CD14-positive monocyte (primary cell): ENCODE measurements at regions not wholly inside any gene's neighbourhood (a gene's known extent, or its start where the extent isn't known, plus 50 kb on each side); places are given as distances from the start of the nearest gene placed in this dataset.

Source experiments
- DNase-seq, 3 donors: peaks; one replicate each; pipeline ENCODE4 v3.0.0-alpha.2; 2011 to 2022
- H2AFZ ChIP-seq: 2 replicates; pipeline ENCODE4 v1.6.0; 2012; ENCODE audit warnings: mild to moderate bottlenecking, low read depth, low read length, inconsistent platforms; ENCODE audit not compliant: insufficient read depth, poor library complexity, severe bottlenecking
- H3K27ac ChIP-seq, 2 donors: 1 replicate in 1 of 2; 2 replicates in 1 of 2; pipeline ENCODE4 v1.5.1; 2012 to 2013; ENCODE audit warnings: low read length in 2 of 2, control low read depth in 1 of 2, inconsistent platforms in 1 of 2, low read depth in 1 of 2, mild to moderate bottlenecking in 1 of 2
- H3K27me3 ChIP-seq, 2 donors: one replicate each; pipeline versions ENCODE4 v1.6.0 to v1.6.1; 2011 to 2013; ENCODE audit warnings: low read length in 2 of 2; ENCODE audit not compliant: control insufficient read depth in 2 of 2, insufficient read depth in 2 of 2
- H3K36me3 ChIP-seq, 2 donors: replicated peaks in 1 of 2; 1 replicate in 1 of 2; 2 replicates in 1 of 2; pipeline versions ENCODE4 v1.5.1 to v1.6.1; 2012 to 2013; ENCODE audit warnings: low read length in 2 of 2, control low read depth in 1 of 2, inconsistent platforms in 1 of 2, mild to moderate bottlenecking in 1 of 2; ENCODE audit not compliant: insufficient read depth in 2 of 2, control insufficient read depth in 1 of 2
- H3K4me1 ChIP-seq, 2 donors: 1 replicate in 1 of 2; 2 replicates in 1 of 2; pipeline versions ENCODE4 v1.5.1 to v1.6.1; 2012 to 2013; ENCODE audit warnings: low read length in 2 of 2, control low read depth in 1 of 2, inconsistent platforms in 1 of 2, mild to moderate bottlenecking in 1 of 2, moderate library complexity in 1 of 2; ENCODE audit not compliant: insufficient read depth in 2 of 2, control insufficient read depth in 1 of 2
- H3K4me2 ChIP-seq: replicated peaks from 2 replicates; pipeline ENCODE3; 2012; ENCODE audit warnings: low read length, moderate library complexity, mild to moderate bottlenecking; ENCODE audit not compliant: poor library complexity, severe bottlenecking; ENCODE audit errors: extremely low read depth
- H3K4me3 ChIP-seq, 3 experiments: fragments of 200-600 bp in 1 of 3; sonication (generic) in 1 of 3; replicated peaks in 1 of 3; 1 replicate in 2 of 3; 2 replicates in 1 of 3; pipeline ENCODE4 v1.5.1; 2011 to 2013; ENCODE audit warnings: low read length in 3 of 3, mild to moderate bottlenecking in 3 of 3, control low read depth in 2 of 3, low read depth in 2 of 3, inconsistent platforms in 1 of 3, moderate library complexity in 1 of 3
- H3K79me2 ChIP-seq: 2 replicates; pipeline ENCODE4 v1.6.0; 2012; ENCODE audit warnings: mild to moderate bottlenecking, control low read depth, inconsistent platforms, low read length, moderate library complexity; ENCODE audit not compliant: insufficient read depth
- H3K9ac ChIP-seq: 2 replicates; pipeline ENCODE4 v1.6.0; 2017; ENCODE audit warnings: low read length, mild to moderate bottlenecking; ENCODE audit not compliant: insufficient read depth, poor library complexity, severe bottlenecking
- H3K9me3 ChIP-seq, 2 donors: replicated peaks in 1 of 2; 1 replicate in 1 of 2; 2 replicates in 1 of 2; pipeline versions ENCODE4 v1.5.1 to v1.6.1; 2012 to 2013; ENCODE audit warnings: low read length in 2 of 2, control low read depth in 1 of 2; ENCODE audit not compliant: control insufficient read depth in 1 of 2, insufficient read depth in 1 of 2
- H4K20me1 ChIP-seq: 2 replicates; pipeline ENCODE4 v1.6.0; 2012; ENCODE audit warnings: mild to moderate bottlenecking, low read length, control low read depth, moderate library complexity; ENCODE audit not compliant: insufficient read depth
- H3K27ac Mint-ChIP-seq, 7 donors: one replicate each; pipeline ENCODE4 v1.8.0; 2020; ENCODE audit warnings: mild to moderate bottlenecking in 7 of 7, mixed read lengths in 7 of 7, moderate library complexity in 6 of 7, inconsistent platforms in 2 of 7
- H3K27me3 Mint-ChIP-seq, 3 donors: one replicate each; pipeline ENCODE4 v1.8.0; 2021 to 2022; ENCODE audit warnings: low read depth in 3 of 3, mild to moderate bottlenecking in 3 of 3, mixed read lengths in 3 of 3, moderate library complexity in 3 of 3, inconsistent platforms in 1 of 3
- H3K36me3 Mint-ChIP-seq, 2 donors: one replicate each; pipeline ENCODE4 v1.8.0; 2020; ENCODE audit warnings: mixed read lengths in 2 of 2, inconsistent platforms in 1 of 2, mild to moderate bottlenecking in 1 of 2
- H3K4me1 Mint-ChIP-seq: one replicate; pipeline ENCODE4 v1.8.0; 2020; ENCODE audit warnings: mild to moderate bottlenecking, mixed read lengths
- H3K4me3 Mint-ChIP-seq, 2 donors: one replicate each; pipeline ENCODE4 v1.8.0; 2020; ENCODE audit warnings: mild to moderate bottlenecking in 2 of 2, mixed read lengths in 2 of 2, moderate library complexity in 1 of 2
- H3K9me3 Mint-ChIP-seq, 7 donors: one replicate each; pipeline ENCODE4 v1.8.0; 2020 to 2022; ENCODE audit warnings: mixed read lengths in 7 of 7, mild to moderate bottlenecking in 6 of 7, moderate library complexity in 6 of 7, inconsistent platforms in 2 of 7
- WGBS: methylation state at CpG from one replicate; pipeline ENCODE4 v1.1.5; 2013; ENCODE audit warnings: missing lambda C conversion rate; ENCODE audit not compliant: insufficient coverage; 5-methylcytosine and 5-hydroxymethylcytosine counted together
- intact Hi-C, 2 donors: fragments of 100-400 bp; cut with micrococcal nuclease; formaldehyde crosslinking; loops; one replicate each; pipeline versions ENCODE4 v1.15.0 to v1.15.1; 2023
- TF ChIP-seq, protein P1 (sequence below): fragments of 200-600 bp; IDR thresholded peaks from one replicate; pipeline ENCODE4 v1.8.0; 2022; ENCODE audit warnings: antibody characterized with exemption, mild to moderate bottlenecking

DNA sequence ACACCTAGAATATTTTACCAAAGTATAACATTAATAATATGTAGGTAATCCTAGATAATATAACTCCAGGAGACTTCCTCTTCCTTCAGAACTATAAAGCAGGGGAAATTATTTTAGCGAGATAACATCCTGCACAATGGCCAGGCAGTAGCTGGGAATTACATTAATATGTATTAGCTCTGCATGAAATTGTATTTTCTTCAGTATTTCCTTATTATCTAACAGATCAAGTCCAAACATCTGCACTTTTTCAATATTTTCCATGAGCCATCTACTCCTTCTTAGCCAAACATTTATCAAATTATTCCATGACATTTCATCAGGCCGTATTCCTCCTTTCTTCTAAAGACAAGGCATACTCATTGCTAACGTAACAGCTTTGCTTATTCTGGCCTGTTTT lies 98.8 kb upstream of the PCDH9 start:
- TF ChIP-seq, protein P1, sequence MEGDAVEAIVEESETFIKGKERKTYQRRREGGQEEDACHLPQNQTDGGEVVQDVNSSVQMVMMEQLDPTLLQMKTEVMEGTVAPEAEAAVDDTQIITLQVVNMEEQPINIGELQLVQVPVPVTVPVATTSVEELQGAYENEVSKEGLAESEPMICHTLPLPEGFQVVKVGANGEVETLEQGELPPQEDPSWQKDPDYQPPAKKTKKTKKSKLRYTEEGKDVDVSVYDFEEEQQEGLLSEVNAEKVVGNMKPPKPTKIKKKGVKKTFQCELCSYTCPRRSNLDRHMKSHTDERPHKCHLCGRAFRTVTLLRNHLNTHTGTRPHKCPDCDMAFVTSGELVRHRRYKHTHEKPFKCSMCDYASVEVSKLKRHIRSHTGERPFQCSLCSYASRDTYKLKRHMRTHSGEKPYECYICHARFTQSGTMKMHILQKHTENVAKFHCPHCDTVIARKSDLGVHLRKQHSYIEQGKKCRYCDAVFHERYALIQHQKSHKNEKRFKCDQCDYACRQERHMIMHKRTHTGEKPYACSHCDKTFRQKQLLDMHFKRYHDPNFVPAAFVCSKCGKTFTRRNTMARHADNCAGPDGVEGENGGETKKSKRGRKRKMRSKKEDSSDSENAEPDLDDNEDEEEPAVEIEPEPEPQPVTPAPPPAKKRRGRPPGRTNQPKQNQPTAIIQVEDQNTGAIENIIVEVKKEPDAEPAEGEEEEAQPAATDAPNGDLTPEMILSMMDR: no peak
- Histone ChIP-seq H3K79me2 (no peaks in the 10 kb centered on the region), H3K27ac (no peak overlapping the region), H3K9ac (no peak overlapping the region), H3K27me3 (no peaks in the 10 kb centered on the region), H3K36me3 (no peaks in the 10 kb centered on the region), H2AFZ (no peak overlapping the region), H3K4me1 (no peaks in the 10 kb centered on the region), H3K9me3 (no peaks in the 10 kb centered on the region), H3K4me2 (no peak overlapping the region), H3K4me3 (no peak overlapping the region), H4K20me1 (no peaks in the 10 kb centered on the region)
- intact Hi-C loops: no loop called here
- Mint-ChIP-seq H3K27me3 (peaks cover 0 to 2% (median 0%) of the 10 kb centered on the region in 3 donors), H3K36me3 (no peaks in the 10 kb centered on the region), H3K4me1 (no peaks in the 10 kb centered on the region), H3K27ac (no peak overlapping the region), H3K4me3 (no peak overlapping the region), H3K9me3 (peaks cover 0 to 2% (median 0%) of the 10 kb centered on the region in 7 donors)
- 90% methylated on average over 2 of the region's 3 CpGs for WGBS
- no peak for DNase-seq

DNA sequence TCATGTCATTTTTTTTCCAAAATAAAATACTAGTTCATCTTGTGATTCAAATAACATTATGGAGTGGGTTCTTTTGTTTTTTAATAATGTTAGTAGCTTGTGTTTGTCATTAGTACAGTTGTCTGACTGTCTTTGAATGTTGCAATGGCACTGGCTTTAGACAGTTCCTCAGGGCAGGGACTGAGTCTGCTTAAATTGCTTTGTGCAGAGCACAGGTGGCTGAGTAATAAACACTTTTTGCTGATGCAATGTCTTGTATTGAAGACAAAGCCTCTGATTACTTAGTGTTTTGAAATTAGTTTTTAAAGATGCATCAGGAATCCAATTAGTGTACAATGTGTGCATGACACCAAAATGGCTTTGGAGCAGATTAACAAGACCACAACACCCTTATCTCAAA lies 88.7 kb upstream of the PCDH9 start:
- Histone ChIP-seq H3K9me3 (no peaks in the 10 kb centered on the region), H3K4me3 (no peak overlapping the region), H2AFZ (no peak overlapping the region), H3K27ac (no peak overlapping the region), H3K9ac (no peak overlapping the region), H3K4me1 (no peaks in the 10 kb centered on the region), H3K27me3 (no peaks in the 10 kb centered on the region), H3K4me2 (no peak overlapping the region), H3K36me3 (no peaks in the 10 kb centered on the region), H4K20me1 (no peaks in the 10 kb centered on the region), H3K79me2 (no peaks in the 10 kb centered on the region)
- no peak overlapping the region for H3K4me3 Mint-ChIP-seq
- no peaks in the 10 kb centered on the region for H3K36me3 Mint-ChIP-seq
- TF ChIP-seq, protein P1: no peak
- intact Hi-C loops: no loop called here
- peaks cover 0 to 6% (median 2%) of the 10 kb centered on the region in 7 donors for H3K9me3 Mint-ChIP-seq
- no peak overlapping the region for H3K27ac Mint-ChIP-seq
- no peaks in the 10 kb centered on the region for H3K4me1 Mint-ChIP-seq
- no peak for DNase-seq
- no peaks in the 10 kb centered on the region for H3K27me3 Mint-ChIP-seq
